Duodenal mucosa (tissue), 2 donors: ENCODE measurements at regions not wholly inside any gene's neighbourhood (a gene's known extent, or its start where the extent isn't known, plus 50 kb on each side); places are given as distances from the start of the nearest gene placed in this dataset.
"Not testable (repeated sequence)": the region's sequence is repeated elsewhere in the genome, so short reads cannot be mapped to it uniquely, and the experiment has no call there.

Experiments used
- H3K27ac ChIP-seq: one replicate; pipeline ENCODE4 v1.7.0; 2013; ENCODE audit warnings: low read depth, low read length
- H3K27me3 ChIP-seq, 2 donors: one replicate each; pipeline ENCODE4 v1.7.0; 2013; ENCODE audit warnings: low read length in 2 of 2, control low read depth in 1 of 2; ENCODE audit not compliant: insufficient read depth in 2 of 2, control insufficient read depth in 1 of 2
- H3K36me3 ChIP-seq, 2 donors: one replicate each; pipeline ENCODE4 v1.7.0; 2013; ENCODE audit warnings: low read length in 2 of 2, control low read depth in 1 of 2; ENCODE audit not compliant: insufficient read depth in 2 of 2, control insufficient read depth in 1 of 2
- H3K4me1 ChIP-seq, 2 donors: one replicate each; pipeline ENCODE4 v1.7.0; 2013; ENCODE audit warnings: low read length in 2 of 2, control low read depth in 1 of 2; ENCODE audit not compliant: insufficient read depth in 2 of 2, control insufficient read depth in 1 of 2
- H3K4me3 ChIP-seq, 2 donors: one replicate each; pipeline ENCODE4 v1.7.0; 2013; ENCODE audit warnings: low read length in 2 of 2, low read depth in 1 of 2
- H3K9ac ChIP-seq, 2 donors: one replicate each; pipeline ENCODE4 v1.7.0; 2013; ENCODE audit warnings: low read length in 2 of 2, low read depth in 1 of 2
- H3K9me3 ChIP-seq, 2 donors: one replicate each; pipeline ENCODE4 v1.7.0; 2013; ENCODE audit warnings: low read length in 2 of 2, control low read depth in 1 of 2; ENCODE audit not compliant: control insufficient read depth in 1 of 2

DNA sequence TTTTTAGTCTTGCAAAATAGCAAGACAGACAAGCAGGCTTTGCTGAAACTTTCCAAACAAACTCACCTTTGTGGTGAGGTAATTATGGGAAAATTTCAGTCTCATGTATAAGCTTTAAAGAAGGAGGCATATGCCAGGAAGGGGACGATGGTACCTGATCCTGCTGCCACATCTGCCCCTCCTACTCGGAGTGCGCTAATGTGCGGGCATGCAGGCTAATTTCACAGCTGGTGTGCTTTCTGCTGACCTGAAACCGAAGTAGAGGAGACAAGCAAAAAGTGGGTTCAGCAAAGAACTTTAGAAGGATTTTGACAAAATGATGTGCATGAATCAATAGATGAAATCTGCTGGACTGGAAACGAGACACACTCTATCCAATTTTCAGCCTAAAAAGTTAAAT lies 117.1 kb upstream of the IRX4 start:
- Histone ChIP-seq H3K9ac (no peak overlapping the region), H3K4me3 (no peak overlapping the region), H3K9me3 (no peaks in the 10 kb centered on the region), H3K27me3 (peaks cover 0 to 11% of the 10 kb centered on the region in 2 donors), H3K36me3 (no peaks in the 10 kb centered on the region), H3K4me1 (no peaks in the 10 kb centered on the region), H3K27ac (no peak overlapping the region)

- Histone ChIP-seq H3K27ac (no peak overlapping the region), H3K27me3 (peaks cover 0 to 7% of the 10 kb centered on the region in 2 donors)
Observed at GRCh38 chr5:1998716-1999317, 116.1 kb upstream of the IRX4 start.

GRCh38 chr5:1998348-1998669 lies 115.6 kb upstream of the IRX4 start:
- Histone ChIP-seq H3K4me1 (no peaks in the 10 kb centered on the region), H3K27ac (no peak overlapping the region), H3K4me3 (no peak overlapping the region), H3K9ac (no peak overlapping the region), H3K36me3 (no peaks in the 10 kb centered on the region), H3K27me3 (peaks cover 0 to 3% of the 10 kb centered on the region in 2 donors), H3K9me3 (no peaks in the 10 kb centered on the region)

More at GRCh38 chr5:1998716-1999317, 116.1 kb upstream of the IRX4 start:
- H3K4me1 ChIP-seq, result no peaks in the 10 kb centered on the region
- no peak overlapping the region for H3K9ac ChIP-seq
- no peaks in the 10 kb centered on the region for H3K36me3 ChIP-seq
- no peaks in the 10 kb centered on the region for H3K9me3 ChIP-seq
- no peak overlapping the region for H3K4me3 ChIP-seq

DNA sequence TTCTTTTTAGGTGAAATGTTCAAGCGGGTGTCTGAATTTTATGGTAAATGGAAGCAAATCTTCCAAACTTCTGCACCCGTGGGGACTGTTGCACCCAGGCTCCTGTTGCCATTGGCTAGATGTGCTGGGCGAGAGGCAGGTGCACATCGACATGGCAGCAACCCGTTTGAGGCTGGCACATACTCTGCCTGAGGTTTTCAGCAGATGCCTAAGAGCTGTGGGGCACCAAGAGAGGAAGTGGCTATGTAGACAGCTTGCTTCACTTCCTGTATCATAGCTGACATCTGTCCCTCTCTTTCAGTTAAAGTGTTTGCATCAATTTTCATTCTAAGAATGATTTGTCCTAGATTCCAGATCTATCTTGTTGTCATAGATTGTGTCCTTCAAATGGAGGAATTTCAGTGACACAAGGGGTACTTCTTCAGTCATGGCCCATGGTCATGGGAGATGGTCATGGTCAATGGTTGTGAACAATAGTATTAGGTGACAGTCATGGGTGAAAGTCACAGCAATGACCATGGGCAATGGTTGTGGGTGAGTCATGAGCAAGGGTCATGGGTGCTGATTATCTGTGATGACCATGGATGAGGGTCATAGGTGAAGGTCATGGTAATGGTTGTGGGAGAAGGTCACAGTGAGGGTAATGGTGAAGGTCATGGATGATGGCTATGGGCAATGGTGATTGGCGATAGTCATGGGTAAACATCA lies 115.1 kb upstream of the IRX4 start:
- H3K27me3 ChIP-seq, result no peaks in the 10 kb centered on the region
- no peaks in the 10 kb centered on the region for H3K4me1 ChIP-seq
- no peak overlapping the region for H3K27ac ChIP-seq
- H3K9me3 ChIP-seq, result no peaks in the 10 kb centered on the region
- no peaks in the 10 kb centered on the region for H3K36me3 ChIP-seq
- no peak overlapping the region for H3K4me3 ChIP-seq
- H3K9ac ChIP-seq, result no peak overlapping the region

GRCh38 chr5:1995491-1995890 lies 112.8 kb upstream of the IRX4 start:
- Histone ChIP-seq H3K27ac (no peak overlapping the region), H3K4me1 (no peaks in the 10 kb centered on the region), H3K36me3 (no peaks in the 10 kb centered on the region), H3K27me3 (no peaks in the 10 kb centered on the region), H3K9me3 (no peaks in the 10 kb centered on the region), H3K4me3 (no peak overlapping the region), H3K9ac (no peak overlapping the region)

DNA sequence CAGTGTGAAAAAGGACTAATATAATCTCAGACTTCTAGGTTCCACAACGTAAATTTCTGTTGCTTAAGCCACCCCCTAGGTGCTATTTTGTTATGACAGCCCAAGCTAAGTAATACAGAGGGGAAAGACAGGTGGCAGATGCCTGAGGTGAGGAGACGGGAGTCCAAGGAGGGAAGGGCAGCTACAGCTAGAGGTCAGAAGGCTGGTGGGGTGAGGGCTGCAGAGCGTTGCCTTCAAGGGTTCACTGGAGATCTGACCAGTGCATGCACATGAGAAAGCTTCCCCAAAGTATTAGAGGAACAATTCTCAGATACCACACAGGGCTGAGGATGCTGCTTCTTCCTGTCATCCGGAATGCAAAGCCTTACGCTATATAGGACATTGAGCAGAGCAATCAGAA lies 104.7 kb upstream of the IRX4 start:
- H3K36me3 ChIP-seq, result no peaks in the 10 kb centered on the region
- peaks cover 0 to 3% of the 10 kb centered on the region in 2 donors for H3K27me3 ChIP-seq
- no peak overlapping the region for H3K27ac ChIP-seq
- no peak overlapping the region for H3K9ac ChIP-seq
- no peak overlapping the region for H3K4me3 ChIP-seq
- no peaks in the 10 kb centered on the region for H3K4me1 ChIP-seq
- no peaks in the 10 kb centered on the region for H3K9me3 ChIP-seq

GRCh38 chr5:1985781-1986180 lies 103.1 kb upstream of the IRX4 start:
- H3K9ac ChIP-seq, result no peak overlapping the region
- no peaks in the 10 kb centered on the region for H3K4me1 ChIP-seq
- no peak overlapping the region for H3K27ac ChIP-seq
- H3K4me3 ChIP-seq, result no peak overlapping the region
- H3K27me3 ChIP-seq, result peaks cover 0 to 3% of the 10 kb centered on the region in 2 donors
- H3K9me3 ChIP-seq, result no peaks in the 10 kb centered on the region
- H3K36me3 ChIP-seq, result no peaks in the 10 kb centered on the region

- Histone ChIP-seq H3K9ac (no peak overlapping the region), H3K9me3 (no peaks in the 10 kb centered on the region), H3K36me3 (no peaks in the 10 kb centered on the region), H3K27ac (no peak overlapping the region), H3K4me1 (no peaks in the 10 kb centered on the region), H3K4me3 (no peak overlapping the region), H3K27me3 (peaks cover 0 to 3% of the 10 kb centered on the region in 2 donors)
Observed at GRCh38 chr5:1983919-1984695, 101.4 kb upstream of the IRX4 start.

DNA sequence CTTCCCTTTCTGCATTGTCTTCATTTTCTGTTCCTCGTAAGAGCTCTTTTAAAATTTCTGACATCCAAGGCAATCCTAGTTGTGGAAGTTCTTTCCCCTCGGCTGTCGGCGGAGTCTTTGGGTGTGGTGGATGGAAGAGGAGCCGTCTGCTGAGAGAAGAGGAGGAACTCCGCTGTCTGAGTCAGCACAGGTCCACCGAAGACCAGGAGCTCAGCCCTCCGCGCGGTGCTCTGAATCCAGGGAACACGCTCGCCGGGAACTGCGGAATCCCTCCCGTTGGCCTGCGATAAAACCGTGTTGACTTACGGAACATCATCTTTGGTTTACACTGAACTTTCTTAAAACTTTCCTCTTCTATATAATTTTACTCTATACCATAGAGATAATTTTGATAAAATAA lies 100.7 kb upstream of the IRX4 start:
- no peaks in the 10 kb centered on the region for H3K9me3 ChIP-seq
- no peak overlapping the region for H3K4me3 ChIP-seq
- peaks cover 0 to 3% of the 10 kb centered on the region in 2 donors for H3K27me3 ChIP-seq
- no peak overlapping the region for H3K9ac ChIP-seq
- no peaks in the 10 kb centered on the region for H3K36me3 ChIP-seq
- H3K27ac ChIP-seq, result no peak overlapping the region
- H3K4me1 ChIP-seq, result no peaks in the 10 kb centered on the region

- H3K27ac ChIP-seq, H3K9ac ChIP-seq, H3K4me1 ChIP-seq, H3K36me3 ChIP-seq, H3K27me3 ChIP-seq, H3K9me3 ChIP-seq, H3K4me3 ChIP-seq: not testable (repeated sequence)
Observed at GRCh38 chr5:1982561-1982960, 99.8 kb upstream of the IRX4 start.
